Liver (tissue), 8 donors: ENCODE measurements at regions not wholly inside any gene's neighbourhood (a gene's known extent, or its start where the extent isn't known, plus 50 kb on each side); places are given as distances from the start of the nearest gene placed in this dataset.
A peak's percentile ranks its signal among the peaks of the same experiment; 100 is the strongest.

Experiments
- DNase-seq: peaks from one replicate; pipeline ENCODE4 v3.0.0-alpha.2; 2017; ENCODE audit warnings: low spot score
- H3K27ac ChIP-seq, 2 donors: one replicate each; pipeline ENCODE4 v1.7.0; 2013; ENCODE audit warnings: inconsistent platforms in 2 of 2, low read length in 2 of 2, control low read depth in 1 of 2, low read depth in 1 of 2, mild to moderate bottlenecking in 1 of 2
- H3K27me3 ChIP-seq, 4 donors: one replicate each; pipeline versions ENCODE4 v1.6.1 to v1.7.0; 2013; ENCODE audit warnings: low read length in 3 of 4, inconsistent platforms in 1 of 4, mild to moderate bottlenecking in 1 of 4, moderate library complexity in 1 of 4; ENCODE audit not compliant: control insufficient read depth in 4 of 4, insufficient read depth in 4 of 4
- H3K36me3 ChIP-seq, 4 donors: one replicate each; pipeline versions ENCODE4 v1.6.1 to v1.7.0; 2013; ENCODE audit warnings: low read length in 3 of 4, mild to moderate bottlenecking in 3 of 4, low read depth in 1 of 4, moderate library complexity in 1 of 4; ENCODE audit not compliant: control insufficient read depth in 4 of 4, insufficient read depth in 3 of 4
- H3K4me1 ChIP-seq, 4 donors: one replicate each; pipeline versions ENCODE4 v1.6.1 to v1.7.0; 2013; ENCODE audit warnings: low read length in 3 of 4, mild to moderate bottlenecking in 3 of 4, moderate library complexity in 1 of 4; ENCODE audit not compliant: control insufficient read depth in 4 of 4, insufficient read depth in 4 of 4
- H3K4me3 ChIP-seq, 3 donors: one replicate each; pipeline versions ENCODE4 v1.6.1 to v1.7.0; 2013; ENCODE audit warnings: low read length in 3 of 3, control low read depth in 1 of 3, low read depth in 1 of 3, mild to moderate bottlenecking in 1 of 3
- H3K9ac ChIP-seq, 2 donors: one replicate each; pipeline ENCODE4 v1.7.0; 2013; ENCODE audit warnings: low read length in 2 of 2, mild to moderate bottlenecking in 2 of 2, moderate library complexity in 2 of 2, control low read depth in 1 of 2, low read depth in 1 of 2
- H3K9me3 ChIP-seq, 4 donors: one replicate each; pipeline versions ENCODE4 v1.6.1 to v1.7.0; 2013; ENCODE audit warnings: low read length in 3 of 4; ENCODE audit not compliant: control insufficient read depth in 4 of 4
- ATF3 ChIP-seq: IDR thresholded peaks from 2 replicates; pipeline ENCODE4 v1.6.1; 2016; ENCODE audit warnings: antibody characterized with exemption
- CTCF ChIP-seq: fragments of 150-350 bp; IDR thresholded peaks from 2 replicates; pipeline ENCODE4 v1.5.1; 2017; ENCODE audit warnings: improper control_type of control experiment, low read depth, low read length; ENCODE audit not compliant: missing input control
- EGR1 ChIP-seq, 2 donors: IDR thresholded peaks; 2 replicates each; pipeline ENCODE4 v1.6.1; 2016 to 2018; ENCODE audit warnings: antibody characterized with exemption in 2 of 2, low read depth in 2 of 2
- FOXA1 ChIP-seq: IDR thresholded peaks from 2 replicates; pipeline ENCODE4 v1.6.1; 2016; ENCODE audit warnings: antibody characterized with exemption
- GABPA ChIP-seq, 2 donors: IDR thresholded peaks in 1 of 2; conservative IDR thresholded peaks in 1 of 2; 2 replicates each; pipeline ENCODE4 v1.6.1; 2016; ENCODE audit warnings: antibody characterized with exemption in 2 of 2, mild to moderate bottlenecking in 1 of 2, moderate library complexity in 1 of 2
- HNF4A ChIP-seq, 2 donors: conservative IDR thresholded peaks; 2 replicates each; pipeline ENCODE4 v1.6.1; 2016; ENCODE audit warnings: antibody characterized with exemption in 2 of 2, mild to moderate bottlenecking in 2 of 2
- HNF4G ChIP-seq: IDR thresholded peaks from 2 replicates; pipeline ENCODE4 v1.6.1; 2016; ENCODE audit warnings: antibody characterized with exemption
- JUND ChIP-seq, 2 donors: IDR thresholded peaks; 2 replicates each; pipeline ENCODE4 v1.6.1; 2016; ENCODE audit warnings: antibody characterized with exemption in 2 of 2
- MAX ChIP-seq: IDR thresholded peaks from 2 replicates; pipeline ENCODE4 v1.6.1; 2016; ENCODE audit warnings: antibody characterized with exemption
- NR2F2 ChIP-seq: IDR thresholded peaks from 2 replicates; pipeline ENCODE4 v1.6.1; 2016; ENCODE audit warnings: antibody characterized with exemption
- RAD21 ChIP-seq, 2 donors: IDR thresholded peaks; 2 replicates each; pipeline ENCODE4 v1.6.1; 2016; ENCODE audit warnings: antibody characterized with exemption in 2 of 2, mild to moderate bottlenecking in 2 of 2
- REST ChIP-seq: IDR thresholded peaks from 2 replicates; pipeline ENCODE4 v1.6.1; 2016; ENCODE audit warnings: antibody characterized with exemption, mild to moderate bottlenecking
- RXRA ChIP-seq, 2 donors: IDR thresholded peaks; 2 replicates each; pipeline ENCODE4 v1.6.1; 2017 to 2018; ENCODE audit warnings: antibody characterized with exemption in 2 of 2, mild to moderate bottlenecking in 1 of 2
- TAF1 ChIP-seq: conservative IDR thresholded peaks from 2 replicates; pipeline ENCODE4 v1.6.1; 2016; ENCODE audit warnings: antibody characterized with exemption, mild to moderate bottlenecking
- YY1 ChIP-seq: IDR thresholded peaks from 2 replicates; pipeline ENCODE4 v1.6.1; 2016; ENCODE audit warnings: antibody characterized with exemption, mild to moderate bottlenecking
- ZBTB33 ChIP-seq: IDR thresholded peaks from 2 replicates; pipeline ENCODE4 v1.6.1; 2016; ENCODE audit warnings: antibody characterized with exemption
- WGBS: extraction: QIAGEN DNeasy Blood & Tissue Kit; methylation state at CpG from one replicate; pipeline ENCODE4 v1.1.7; 2013; 5-methylcytosine and 5-hydroxymethylcytosine counted together
- donor health status: healthy.
- donor health status: healthy.
- donor health status: healthy.
- donor health status: healthy.
- donor health status: healthy.

GRCh38 chr13:107121793-107122192, 553.9 kb upstream of the ARGLU1 start:
- Histone ChIP-seq H3K4me3 (no peak overlapping the region), H3K27ac (no peak overlapping the region), H3K27me3 (no peaks in the 10 kb centered on the region), H3K36me3 (no peaks in the 10 kb centered on the region), H3K4me1 (no peaks in the 10 kb centered on the region), H3K9me3 (no peaks in the 10 kb centered on the region), H3K9ac (no peak overlapping the region)
- no peak for DNase-seq
- 19% methylated on average over 1 of the region's 1 CpG for WGBS
- no peak for TF ChIP-seq FOXA1
- TF ChIP-seq TAF1 = no peak
- TF ChIP-seq MAX = no peak
- TF ChIP-seq CTCF = no peak
- TF ChIP-seq RXRA (IDR thresholded peaks at IDR 0.05) = no peak
- no peak for TF ChIP-seq JUND (IDR thresholded peaks at IDR 0.05)
- TF ChIP-seq HNF4A (conservative IDR thresholded peaks at IDR 0.05) = peak in 1 of 2 donors; percentile 16

- peak in 1 of 2 donors; percentile 1 for TF ChIP-seq HNF4A (conservative IDR thresholded peaks at IDR 0.05)
- no peak for TF ChIP-seq NR2F2
- Histone ChIP-seq H3K9me3 (no peaks in the 10 kb centered on the region), H3K27ac (no peak overlapping the region), H3K9ac (no peak overlapping the region), H3K27me3 (no peaks in the 10 kb centered on the region), H3K4me1 (no peaks in the 10 kb centered on the region), H3K36me3 (no peaks in the 10 kb centered on the region), H3K4me3 (no peak overlapping the region)
- WGBS = 76% methylated on average over 7 of the region's 7 CpGs
- DNase-seq = no peak
These were observed 552.3 kb upstream of the ARGLU1 start for GRCh38 chr13:107119989-107120881.

GRCh38 chr13:107118506-107118905, 550.6 kb upstream of the ARGLU1 start:
- Histone ChIP-seq H3K36me3 (no peaks in the 10 kb centered on the region), H3K4me3 (no peak overlapping the region), H3K4me1 (no peaks in the 10 kb centered on the region), H3K27me3 (no peaks in the 10 kb centered on the region), H3K9me3 (no peaks in the 10 kb centered on the region), H3K27ac (no peak overlapping the region), H3K9ac (no peak overlapping the region)
- TF ChIP-seq GABPA (IDR thresholded peaks at IDR 0.05 in 1 of 2, conservative IDR thresholded peaks at IDR 0.05 in 1 of 2) (no peak), RAD21 (IDR thresholded peaks at IDR 0.05) (no peak), ZBTB33 (no peak), YY1 (no peak), EGR1 (IDR thresholded peaks at IDR 0.05; ENCODE audit: low read depth in 2 of 2) (no peak), JUND (IDR thresholded peaks at IDR 0.05) (no peak), HNF4A (conservative IDR thresholded peaks at IDR 0.05) (no peak), ATF3 (no peak), CTCF (no peak), HNF4G (no peak), REST (no peak), FOXA1 (no peak), NR2F2 (no peak), MAX (no peak)
- WGBS = 79% methylated on average over 5 of the region's 5 CpGs
- no peak for DNase-seq
